ENCODE measurements at regions not wholly inside any gene's neighbourhood (a gene's known extent, or its start where the extent isn't known, plus 50 kb on each side); places are given as distances from the start of the nearest gene placed in this dataset.

DNA sequence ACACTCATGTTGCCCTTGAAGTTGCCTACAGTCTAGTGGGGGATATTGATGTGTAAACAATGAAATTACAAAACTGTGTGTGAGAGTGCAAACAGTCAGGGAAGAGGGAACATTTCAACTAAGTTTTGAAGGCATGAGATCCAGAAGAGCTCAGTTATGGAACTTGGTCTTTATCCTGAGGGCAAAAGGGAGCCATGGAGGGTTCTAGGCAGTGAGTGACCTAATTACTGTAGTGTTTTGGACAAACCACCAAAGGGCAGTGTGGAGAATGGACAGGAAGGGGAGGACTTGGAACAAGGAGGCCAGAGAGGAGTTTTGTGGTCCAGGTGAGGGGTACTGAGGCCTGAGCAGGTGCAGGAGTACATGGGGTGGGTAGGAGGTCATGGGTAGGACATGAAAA lies 143.7 kb upstream of the SMIM23 start:
- H3K4me3 ChIP-seq (ENCODE audit: low read depth in 1 of 5, low read length in 5 of 5), result no peak overlapping the region
- H3K9ac ChIP-seq (ENCODE audit: low read length in 5 of 5), result no peak overlapping the region
- H3K36me3 ChIP-seq (ENCODE audit: control insufficient read depth in 5 of 5, insufficient read depth in 5 of 5, low read length in 5 of 5), result no peaks in the 10 kb centered on the region
- no peaks in the 10 kb centered on the region for H3K9me3 ChIP-seq (ENCODE audit: control insufficient read depth in 5 of 5, low read length in 5 of 5)
- H3K27ac ChIP-seq (ENCODE audit: low read depth, low read length), result no peak overlapping the region
- no peaks in the 10 kb centered on the region for H3K4me1 ChIP-seq (ENCODE audit: control insufficient read depth in 5 of 5, insufficient read depth in 5 of 5, low read length in 5 of 5)
- H3K27me3 ChIP-seq (ENCODE audit: control insufficient read depth in 5 of 5, insufficient read depth in 4 of 5, low read length in 5 of 5), result peaks cover 0 to 19% (median 4%) of the 10 kb centered on the region in 5 donors

DNA sequence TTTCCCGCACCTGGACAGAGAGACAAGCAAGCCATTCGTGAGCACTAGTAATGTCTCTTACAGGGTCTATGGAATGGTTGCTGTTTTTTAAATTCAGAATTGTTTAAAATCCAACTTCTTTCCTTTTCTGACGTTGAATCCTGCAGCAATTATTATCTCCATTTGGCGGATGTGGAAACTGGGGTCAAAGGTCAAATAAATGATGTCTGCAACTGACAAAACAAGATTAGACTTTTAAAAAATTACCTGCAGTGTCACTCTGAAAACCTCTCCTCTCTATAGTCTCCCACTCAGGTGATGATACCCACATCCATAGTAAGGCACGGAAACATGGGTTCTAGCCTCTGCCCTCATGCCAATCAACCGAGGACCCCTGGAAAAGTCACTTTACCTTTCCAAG lies 142.7 kb upstream of the SMIM23 start:
- Histone ChIP-seq H3K4me1 (ENCODE audit: control insufficient read depth in 5 of 5, insufficient read depth in 5 of 5, low read length in 5 of 5) (no peaks in the 10 kb centered on the region), H3K9me3 (ENCODE audit: control insufficient read depth in 5 of 5, low read length in 5 of 5) (no peaks in the 10 kb centered on the region), H3K27me3 (ENCODE audit: control insufficient read depth in 5 of 5, insufficient read depth in 4 of 5, low read length in 5 of 5) (peaks cover 0 to 21% (median 6%) of the 10 kb centered on the region in 5 donors), H3K9ac (ENCODE audit: low read length in 5 of 5) (no peak overlapping the region), H3K36me3 (ENCODE audit: control insufficient read depth in 5 of 5, insufficient read depth in 5 of 5, low read length in 5 of 5) (no peaks in the 10 kb centered on the region), H3K27ac (ENCODE audit: low read depth, low read length) (no peak overlapping the region), H3K4me3 (ENCODE audit: low read depth in 1 of 5, low read length in 5 of 5) (no peak overlapping the region)

DNA sequence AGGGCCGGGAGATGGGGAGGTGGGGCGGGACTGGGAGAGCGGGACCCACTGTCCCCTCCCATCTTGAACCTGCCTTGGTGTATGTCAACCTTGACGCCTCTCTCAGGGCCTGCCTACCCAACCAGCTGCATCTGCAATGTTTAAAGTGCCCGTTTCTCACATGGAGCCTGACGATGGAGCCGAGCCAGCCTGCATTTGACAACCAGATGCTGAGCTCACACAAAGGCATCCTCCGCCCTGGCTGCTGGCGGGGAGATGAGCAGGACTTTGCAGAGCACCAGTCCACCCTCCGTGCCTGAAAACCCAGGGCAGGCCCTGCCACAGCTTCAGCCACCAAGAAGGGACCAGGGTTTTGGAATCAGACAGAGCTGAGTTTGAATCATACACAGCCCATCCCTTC lies 141.1 kb upstream of the SMIM23 start:
- peaks cover 0 to 17% (median 6%) of the 10 kb centered on the region in 5 donors for H3K27me3 ChIP-seq (ENCODE audit: control insufficient read depth in 5 of 5, insufficient read depth in 4 of 5, low read length in 5 of 5)
- no peak overlapping the region for H3K27ac ChIP-seq (ENCODE audit: low read depth, low read length)
- H3K4me1 ChIP-seq (ENCODE audit: control insufficient read depth in 5 of 5, insufficient read depth in 5 of 5, low read length in 5 of 5), result no peaks in the 10 kb centered on the region
- no peak overlapping the region for H3K9ac ChIP-seq (ENCODE audit: low read length in 5 of 5)
- no peaks in the 10 kb centered on the region for H3K9me3 ChIP-seq (ENCODE audit: control insufficient read depth in 5 of 5, low read length in 5 of 5)
- H3K36me3 ChIP-seq (ENCODE audit: control insufficient read depth in 5 of 5, insufficient read depth in 5 of 5, low read length in 5 of 5), result no peaks in the 10 kb centered on the region
- H3K4me3 ChIP-seq (ENCODE audit: low read depth in 1 of 5, low read length in 5 of 5), result no peak overlapping the region

DNA sequence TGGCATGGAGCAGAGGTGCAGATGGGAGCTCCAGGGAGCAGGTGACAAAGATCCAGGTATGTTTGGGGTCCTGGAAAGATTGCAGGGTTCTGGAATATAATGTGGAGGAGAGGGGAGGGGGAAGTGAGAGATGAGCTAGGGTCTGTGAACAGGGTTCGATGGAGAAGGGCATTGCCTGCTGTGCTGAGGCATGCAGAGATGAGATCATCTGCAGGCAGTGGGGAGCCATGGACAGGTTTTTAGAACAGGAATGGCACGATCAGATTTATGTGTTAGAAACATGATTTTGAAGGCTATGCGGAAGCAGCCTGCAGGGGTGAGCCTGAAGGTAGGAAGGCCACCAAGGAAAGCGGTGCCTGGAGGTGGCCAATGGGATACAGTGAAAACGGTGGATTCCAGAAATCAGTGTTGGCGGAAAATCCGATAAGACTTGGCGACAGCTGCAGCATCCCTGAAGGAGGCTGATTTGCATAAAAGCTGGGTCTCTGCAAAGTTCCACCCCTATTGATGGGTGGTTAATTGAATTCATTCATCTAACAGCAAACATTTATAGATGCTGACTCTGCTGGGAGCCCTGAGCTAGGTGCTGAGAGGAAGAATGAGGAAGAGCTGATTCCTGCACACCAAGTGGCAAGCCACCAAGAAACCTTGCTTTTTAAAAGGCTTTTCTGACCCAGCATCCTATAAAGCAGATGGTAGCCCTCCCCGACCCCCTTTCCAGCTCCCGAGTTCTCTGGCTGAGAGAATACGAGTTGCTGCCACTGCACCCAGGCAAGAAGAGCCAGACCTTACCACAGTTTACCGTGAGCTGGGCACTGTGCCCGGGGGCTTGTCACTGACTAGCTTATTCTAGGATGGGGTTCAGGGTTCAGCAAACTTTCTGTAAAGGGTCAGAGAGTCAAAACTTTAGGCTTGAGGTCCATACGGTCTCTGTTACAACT lies 139.2 kb upstream of the SMIM23 start:
- Histone ChIP-seq H3K9me3 (ENCODE audit: control insufficient read depth in 5 of 5, low read length in 5 of 5) (no peaks in the 10 kb centered on the region), H3K4me3 (ENCODE audit: low read depth in 1 of 5, low read length in 5 of 5) (no peak overlapping the region), H3K9ac (ENCODE audit: low read length in 5 of 5) (no peak overlapping the region), H3K27me3 (ENCODE audit: control insufficient read depth in 5 of 5, insufficient read depth in 4 of 5, low read length in 5 of 5) (peaks cover 0 to 17% (median 6%) of the 10 kb centered on the region in 5 donors), H3K4me1 (ENCODE audit: control insufficient read depth in 5 of 5, insufficient read depth in 5 of 5, low read length in 5 of 5) (no peaks in the 10 kb centered on the region), H3K27ac (ENCODE audit: low read depth, low read length) (no peak overlapping the region), H3K36me3 (ENCODE audit: control insufficient read depth in 5 of 5, insufficient read depth in 5 of 5, low read length in 5 of 5) (no peaks in the 10 kb centered on the region)

DNA sequence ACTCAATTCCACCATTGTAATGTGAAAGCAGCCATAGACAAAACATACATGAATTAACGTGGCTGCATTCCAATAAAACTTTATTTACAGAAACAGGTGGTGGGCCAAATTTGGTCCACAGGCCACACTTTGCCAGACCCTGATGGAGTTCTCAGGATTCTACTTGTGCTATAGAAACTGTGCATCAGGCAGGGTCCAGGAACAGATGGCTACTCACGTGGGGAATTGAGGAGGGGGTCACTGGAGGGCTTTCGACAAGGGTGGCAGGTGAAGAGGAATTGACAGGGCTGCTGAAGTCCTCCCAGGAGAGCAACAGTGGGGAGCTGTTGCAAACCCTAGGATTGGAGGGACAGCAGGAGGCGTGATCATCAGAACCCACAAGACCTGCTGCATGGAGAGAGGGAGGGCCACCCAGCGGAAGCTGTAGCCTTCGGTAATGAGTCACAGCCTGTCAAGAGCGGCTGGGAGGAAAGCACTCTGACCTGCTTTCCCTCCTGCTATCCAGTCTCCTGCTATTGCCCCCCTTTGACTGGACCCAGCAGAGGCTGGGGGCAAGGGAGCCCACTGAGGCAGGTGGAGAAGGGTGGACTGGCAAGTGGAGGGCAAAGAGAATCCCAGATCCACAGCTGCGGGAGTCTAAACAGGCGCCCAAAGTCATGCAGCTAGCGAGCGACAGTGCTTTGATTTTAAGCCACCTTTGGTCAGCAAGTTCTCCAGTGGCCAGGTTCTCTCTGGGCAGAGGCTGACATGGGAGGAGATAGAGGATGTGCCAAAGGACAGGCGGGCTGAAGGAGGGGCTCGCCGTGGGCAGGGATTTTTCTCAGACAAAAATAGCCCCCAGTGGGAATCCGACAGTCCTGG lies 138.3 kb upstream of the SMIM23 start:
- no peaks in the 10 kb centered on the region for H3K9me3 ChIP-seq (ENCODE audit: control insufficient read depth in 5 of 5, low read length in 5 of 5)
- no peak overlapping the region for H3K4me3 ChIP-seq (ENCODE audit: low read depth in 1 of 5, low read length in 5 of 5)
- H3K27ac ChIP-seq (ENCODE audit: low read depth, low read length), result no peak overlapping the region

DNA sequence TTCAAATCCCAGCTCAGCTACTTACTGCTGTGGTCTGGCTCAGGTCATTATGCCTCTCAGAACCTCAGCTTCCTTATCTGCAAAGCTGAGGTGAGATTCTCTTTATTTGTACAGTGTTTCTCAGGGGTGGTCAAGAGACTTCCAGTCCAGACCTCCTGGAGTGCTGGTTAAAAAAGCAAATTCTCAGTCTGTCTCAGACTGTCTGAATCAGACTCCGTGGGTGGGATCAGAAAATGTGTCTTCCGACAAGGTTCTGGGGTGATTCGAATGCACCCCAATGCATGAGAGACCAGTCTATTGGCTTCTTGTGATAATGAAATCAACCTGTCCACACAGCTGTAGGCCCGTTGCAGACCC lies 137.7 kb upstream of the SMIM23 start:
- Histone ChIP-seq H3K9ac (ENCODE audit: low read length in 5 of 5) (no peak overlapping the region), H3K27ac (ENCODE audit: low read depth, low read length) (no peak overlapping the region), H3K27me3 (ENCODE audit: control insufficient read depth in 5 of 5, insufficient read depth in 4 of 5, low read length in 5 of 5) (peaks cover 0 to 17% (median 6%) of the 10 kb centered on the region in 5 donors), H3K9me3 (ENCODE audit: control insufficient read depth in 5 of 5, low read length in 5 of 5) (no peaks in the 10 kb centered on the region), H3K4me1 (ENCODE audit: control insufficient read depth in 5 of 5, insufficient read depth in 5 of 5, low read length in 5 of 5) (no peaks in the 10 kb centered on the region), H3K4me3 (ENCODE audit: low read depth in 1 of 5, low read length in 5 of 5) (no peak overlapping the region), H3K36me3 (ENCODE audit: control insufficient read depth in 5 of 5, insufficient read depth in 5 of 5, low read length in 5 of 5) (no peaks in the 10 kb centered on the region)

More for the DNA sequence above, 138.3 kb upstream of the SMIM23 start:
- Histone ChIP-seq H3K27me3 (ENCODE audit: control insufficient read depth in 5 of 5, insufficient read depth in 4 of 5, low read length in 5 of 5) (peaks cover 0 to 17% (median 6%) of the 10 kb centered on the region in 5 donors), H3K36me3 (ENCODE audit: control insufficient read depth in 5 of 5, insufficient read depth in 5 of 5, low read length in 5 of 5) (no peaks in the 10 kb centered on the region), H3K9ac (ENCODE audit: low read length in 5 of 5) (no peak overlapping the region), H3K4me1 (ENCODE audit: control insufficient read depth in 5 of 5, insufficient read depth in 5 of 5, low read length in 5 of 5) (no peaks in the 10 kb centered on the region)

DNA sequence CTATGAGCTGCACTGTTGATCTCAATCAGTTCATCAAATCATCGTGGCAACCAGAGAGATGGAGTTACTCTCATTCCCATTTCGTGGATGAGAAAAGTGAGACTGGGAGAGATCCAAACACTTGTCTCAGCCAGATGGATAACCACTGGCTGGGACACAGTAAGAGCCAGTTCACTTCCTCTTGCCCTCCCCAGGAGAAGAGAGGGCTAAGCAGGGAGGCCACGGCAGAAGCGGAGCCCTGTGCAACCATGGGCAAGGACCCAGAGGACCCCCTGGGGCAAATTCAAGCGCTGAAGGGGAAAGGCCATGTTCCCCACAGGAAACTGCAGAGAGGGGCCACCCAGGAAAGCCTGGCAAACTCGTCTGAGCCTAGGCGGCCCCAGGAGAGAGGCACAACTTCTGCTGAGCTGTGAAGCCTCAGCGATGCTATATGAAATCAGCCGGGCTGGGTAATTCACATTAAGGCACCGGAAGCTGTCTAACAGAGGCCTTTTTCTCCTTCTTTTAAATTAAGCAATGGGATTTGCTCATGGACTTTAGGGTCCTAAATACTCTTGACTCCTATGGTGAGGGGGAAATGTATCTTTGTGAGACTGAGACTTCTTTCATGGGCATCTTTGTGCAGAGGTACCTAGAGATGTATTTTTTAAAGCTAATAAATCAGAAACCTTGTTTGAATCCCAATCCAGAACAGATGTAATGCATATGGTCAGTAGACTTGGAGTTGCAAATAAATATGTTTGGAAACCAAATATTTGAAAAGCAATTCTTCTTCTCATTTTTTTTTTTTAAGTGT lies 137.1 kb upstream of the SMIM23 start:
- Histone ChIP-seq H3K27ac (ENCODE audit: low read depth, low read length) (no peak overlapping the region), H3K27me3 (ENCODE audit: control insufficient read depth in 5 of 5, insufficient read depth in 4 of 5, low read length in 5 of 5) (peaks cover 0 to 17% (median 6%) of the 10 kb centered on the region in 5 donors), H3K4me3 (ENCODE audit: low read depth in 1 of 5, low read length in 5 of 5) (no peak overlapping the region), H3K9ac (ENCODE audit: low read length in 5 of 5) (no peak overlapping the region), H3K9me3 (ENCODE audit: control insufficient read depth in 5 of 5, low read length in 5 of 5) (peaks cover 0 to 3% (median 0%) of the 10 kb centered on the region in 5 donors), H3K4me1 (ENCODE audit: control insufficient read depth in 5 of 5, insufficient read depth in 5 of 5, low read length in 5 of 5) (no peaks in the 10 kb centered on the region), H3K36me3 (ENCODE audit: control insufficient read depth in 5 of 5, insufficient read depth in 5 of 5, low read length in 5 of 5) (no peaks in the 10 kb centered on the region)

DNA sequence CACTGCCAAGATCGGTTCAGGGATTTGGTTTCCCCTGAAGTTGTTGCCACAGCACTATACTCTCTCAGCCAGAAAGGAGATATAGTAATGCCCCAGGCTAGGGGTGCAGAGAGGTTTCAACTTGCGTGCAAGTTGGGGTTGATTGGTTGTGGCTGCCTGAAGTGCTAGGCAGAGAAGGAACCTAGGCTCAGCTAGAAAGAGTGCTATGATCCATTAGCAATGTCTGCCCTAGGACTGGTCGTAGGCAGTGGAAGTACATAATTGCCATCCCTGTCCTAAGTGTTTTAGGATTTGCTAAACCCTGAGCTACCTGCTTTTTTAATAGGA lies 136.6 kb upstream of the SMIM23 start:
- Histone ChIP-seq H3K9ac (ENCODE audit: low read length in 5 of 5) (no peak overlapping the region), H3K27me3 (ENCODE audit: control insufficient read depth in 5 of 5, insufficient read depth in 4 of 5, low read length in 5 of 5) (peaks cover 0 to 16% (median 6%) of the 10 kb centered on the region in 5 donors), H3K4me1 (ENCODE audit: control insufficient read depth in 5 of 5, insufficient read depth in 5 of 5, low read length in 5 of 5) (no peaks in the 10 kb centered on the region), H3K9me3 (ENCODE audit: control insufficient read depth in 5 of 5, low read length in 5 of 5) (peaks cover 0 to 3% (median 0%) of the 10 kb centered on the region in 5 donors), H3K4me3 (ENCODE audit: low read depth in 1 of 5, low read length in 5 of 5) (no peak overlapping the region), H3K27ac (ENCODE audit: low read depth, low read length) (no peak overlapping the region), H3K36me3 (ENCODE audit: control insufficient read depth in 5 of 5, insufficient read depth in 5 of 5, low read length in 5 of 5) (no peaks in the 10 kb centered on the region)

DNA sequence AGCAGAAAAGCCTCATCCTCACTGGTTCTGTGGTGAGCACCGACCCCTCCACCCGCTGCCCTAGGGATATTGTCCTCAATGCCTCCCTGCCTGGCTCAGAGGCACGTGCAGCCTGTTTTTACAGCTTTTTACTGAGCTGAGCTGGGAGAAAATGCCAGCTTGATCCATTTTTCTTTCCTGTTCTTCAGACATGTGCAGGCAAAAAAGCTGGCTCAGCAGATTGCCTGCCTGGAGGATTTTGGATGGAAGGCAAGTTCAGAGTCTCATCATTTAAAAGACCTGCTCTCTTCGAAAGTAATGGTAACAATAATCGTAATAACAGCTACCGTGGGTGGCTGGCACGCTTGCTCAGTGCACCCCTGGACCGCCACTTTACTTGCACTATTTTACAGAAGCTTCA lies 135.0 kb upstream of the SMIM23 start:
- no peaks in the 10 kb centered on the region for H3K36me3 ChIP-seq (ENCODE audit: control insufficient read depth in 5 of 5, insufficient read depth in 5 of 5, low read length in 5 of 5)
- H3K27ac ChIP-seq (ENCODE audit: low read depth, low read length), result no peak overlapping the region
- H3K4me1 ChIP-seq (ENCODE audit: control insufficient read depth in 5 of 5, insufficient read depth in 5 of 5, low read length in 5 of 5), result no peaks in the 10 kb centered on the region
- peaks cover 0 to 10% (median 2%) of the 10 kb centered on the region in 5 donors for H3K27me3 ChIP-seq (ENCODE audit: control insufficient read depth in 5 of 5, insufficient read depth in 4 of 5, low read length in 5 of 5)
- no peak overlapping the region for H3K4me3 ChIP-seq (ENCODE audit: low read depth in 1 of 5, low read length in 5 of 5)
- no peak overlapping the region for H3K9ac ChIP-seq (ENCODE audit: low read length in 5 of 5)
- peaks cover 0 to 3% (median 0%) of the 10 kb centered on the region in 5 donors for H3K9me3 ChIP-seq (ENCODE audit: control insufficient read depth in 5 of 5, low read length in 5 of 5)

Data from subcutaneous abdominal adipose tissue (tissue), 5 donors.